H1 (cell line): ENCODE measurements at regions not wholly inside any gene's neighbourhood (a gene's known extent, or its start where the extent isn't known, plus 50 kb on each side); places are given as distances from the start of the nearest gene placed in this dataset.

Experiments used
- ATF3 ChIP-seq: IDR thresholded peaks from 2 replicates; pipeline ENCODE4 v1.6.1; 2011; ENCODE audit warnings: low read depth, mild to moderate bottlenecking, low read length; ENCODE audit not compliant: insufficient read depth
- BRCA1 ChIP-seq: IDR thresholded peaks from 2 replicates; pipeline ENCODE4 v1.6.1; 2012; ENCODE audit warnings: low read depth, low read length, improper control_type of control experiment
- CBX5 ChIP-seq: fragments of 300-800, 300-1000 bp; sonication (generic); IDR thresholded peaks from 2 replicates; pipeline ENCODE4 v1.7.1; 2016; ENCODE audit warnings: antibody characterized with exemption, low read length, low read depth
- HDAC2 ChIP-seq, 2 experiments: fragments of 300-600 bp in 1 of 2; sonication (generic) in 1 of 2; IDR thresholded peaks; 2 replicates each; pipeline ENCODE4 v1.6.1; 2011 to 2012; ENCODE audit warnings: low read depth in 2 of 2, low read length in 2 of 2, mild to moderate bottlenecking in 2 of 2, moderate library complexity in 2 of 2, borderline replicate concordance in 1 of 2, inconsistent platforms in 1 of 2
- JUND ChIP-seq: IDR thresholded peaks from 2 replicates; pipeline ENCODE4 v1.6.1; 2011; ENCODE audit warnings: mild to moderate bottlenecking, improper control_type of control experiment, low read length
- NRF1 ChIP-seq: IDR thresholded peaks from 2 replicates; pipeline ENCODE4 v1.6.1; 2011; ENCODE audit warnings: mild to moderate bottlenecking, low read depth, low read length, improper control_type of control experiment
- RAD21 ChIP-seq, 2 experiments: IDR thresholded peaks in 1 of 2; conservative IDR thresholded peaks in 1 of 2; 2 replicates each; pipeline ENCODE4 v1.6.1; 2011; ENCODE audit warnings: low read depth in 2 of 2, low read length in 2 of 2, improper control_type of control experiment in 1 of 2, inconsistent platforms in 1 of 2, mild to moderate bottlenecking in 1 of 2, moderate library complexity in 1 of 2
- SIRT6 ChIP-seq: IDR thresholded peaks from one replicate; pipeline ENCODE4 v1.7.1; 2012; ENCODE audit warnings: low read length, inconsistent platforms

GRCh38 chr2:204124140-204124750 is 187.7 kb downstream of the ICOS start (continued):
- TF ChIP-seq HDAC2 (IDR thresholded peaks at IDR 0.05; ENCODE audit: borderline replicate concordance in 1 of 2, low read depth in 2 of 2, low read length in 2 of 2) (no peak), JUND (no peak), CBX5 (no peak), ATF3 (no peak), NRF1 (no peak), SIRT6 (no peak), BRCA1 (no peak), RAD21 (IDR thresholded peaks at IDR 0.05 in 1 of 2, conservative IDR thresholded peaks at IDR 0.05 in 1 of 2; ENCODE audit: low read depth in 2 of 2, low read length in 2 of 2) (no peak)
